Bronchial epithelial cell (primary cell): ENCODE measurements at regions not wholly inside any gene's neighbourhood (a gene's known extent, or its start where the extent isn't known, plus 50 kb on each side); places are given as distances from the start of the nearest gene placed in this dataset.

Experiments
- DNase-seq: peaks from one replicate; pipeline ENCODE4 v3.0.0-alpha.2; 2010; ENCODE audit warnings: low read depth
- FAIRE-seq: peaks from 2 replicates; lab custom pipeline; 2011; peaks lifted over from hg19 to GRCh38; lab: Jason Lieb, UNC
- H3K27me3 ChIP-seq: 2 replicates; pipeline ENCODE4 v1.5.1; 2011; ENCODE audit warnings: low read length; ENCODE audit not compliant: control insufficient read depth, insufficient read depth
- H3K36me3 ChIP-seq: 2 replicates; pipeline ENCODE4 v1.5.1; 2011; ENCODE audit warnings: low read length; ENCODE audit not compliant: control insufficient read depth, insufficient read depth
- H3K4me3 ChIP-seq: 2 replicates; pipeline ENCODE4 v1.5.1; 2011; ENCODE audit warnings: mild to moderate bottlenecking, low read depth, low read length, control low read depth
- CTCF ChIP-seq: IDR thresholded peaks from 2 replicates; pipeline ENCODE4 v1.5.1; 2011; ENCODE audit warnings: mild to moderate bottlenecking, moderate library complexity, low read length, control low read depth, inconsistent platforms; ENCODE audit not compliant: insufficient read depth, severe bottlenecking

GRCh38 chr5:174320051-174320450, 274.5 kb downstream of the NSG2 start:
- no peak for DNase-seq
- no peak for FAIRE-seq
- no peak for TF ChIP-seq CTCF
- no peaks in the 10 kb centered on the region for H3K36me3 ChIP-seq
- H3K4me3 ChIP-seq, result no peak overlapping the region
- no peaks in the 10 kb centered on the region for H3K27me3 ChIP-seq

- TF ChIP-seq CTCF, result no peak
- Histone ChIP-seq H3K4me3 (no peak overlapping the region), H3K27me3 (no peaks in the 10 kb centered on the region), H3K36me3 (no peaks in the 10 kb centered on the region)
- peak; percentile 48 for DNase-seq
- FAIRE-seq, result no peak
These were observed 278.4 kb downstream of the NSG2 start for GRCh38 chr5:174323878-174324281.

- TF ChIP-seq CTCF, result no peak
- no peak for FAIRE-seq
- DNase-seq, result peak; percentile 7
- no peaks in the 10 kb centered on the region for H3K36me3 ChIP-seq
- H3K27me3 ChIP-seq, result no peaks in the 10 kb centered on the region
- no peak overlapping the region for H3K4me3 ChIP-seq
These were observed 279.2 kb downstream of the NSG2 start for GRCh38 chr5:174324680-174325079.

GRCh38 chr5:174325431-174325830, 279.9 kb downstream of the NSG2 start:
- no peak for TF ChIP-seq CTCF
- Histone ChIP-seq H3K36me3 (no peaks in the 10 kb centered on the region), H3K27me3 (no peaks in the 10 kb centered on the region), H3K4me3 (no peak overlapping the region)
- FAIRE-seq (no peak), DNase-seq (no peak)

- Histone ChIP-seq H3K4me3 (no peak overlapping the region), H3K27me3 (no peaks in the 10 kb centered on the region), H3K36me3 (no peaks in the 10 kb centered on the region)
- no peak for DNase-seq
- no peak for TF ChIP-seq CTCF
- FAIRE-seq, result no peak
These were observed 280.5 kb downstream of the NSG2 start for GRCh38 chr5:174325961-174326360.

- no peak for TF ChIP-seq CTCF
- no peaks in the 10 kb centered on the region for H3K27me3 ChIP-seq
- H3K4me3 ChIP-seq, result no peak overlapping the region
- FAIRE-seq (no peak), DNase-seq (no peak)
- H3K36me3 ChIP-seq, result no peaks in the 10 kb centered on the region
These were observed 280.9 kb downstream of the NSG2 start for GRCh38 chr5:174326372-174326771.
